ENCODE measurements at regions not wholly inside any gene's neighbourhood (a gene's known extent, or its start where the extent isn't known, plus 50 kb on each side); places are given as distances from the start of the nearest gene placed in this dataset.

DNA sequence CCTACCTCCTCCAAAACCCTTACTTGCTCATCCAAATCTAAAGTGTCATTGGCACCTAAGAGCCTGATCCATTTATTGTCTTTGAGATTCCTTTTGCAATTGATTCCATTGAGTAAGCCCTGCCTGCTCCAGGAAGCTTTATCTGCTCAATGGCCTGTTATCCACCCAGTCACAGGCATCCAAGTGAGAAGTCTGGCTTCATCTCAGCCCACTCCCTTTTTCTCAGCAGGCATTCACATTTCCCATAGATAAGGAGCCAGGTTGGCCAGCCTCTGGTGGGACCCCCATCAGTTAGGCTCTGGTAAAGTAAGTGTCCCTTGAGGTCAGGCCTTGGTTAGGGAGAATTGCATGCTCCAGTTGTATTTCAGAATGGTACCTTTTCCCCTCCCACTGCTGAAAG is 396.2 kb upstream of the ST6GAL2 start:
- no peaks in the 10 kb centered on the region for H3K4me1 ChIP-seq (ENCODE audit: control insufficient read depth in 1 of 2, insufficient read depth in 2 of 2, low read length in 2 of 2)
- DNase-seq: no peak
- no peaks in the 10 kb centered on the region for H3K9me3 ChIP-seq (replicated peaks in 1 of 2; ENCODE audit: control insufficient read depth in 1 of 2, insufficient read depth in 1 of 2, low read length in 2 of 2)
- no peak overlapping the region for H3K4me2 ChIP-seq (replicated peaks; ENCODE audit: extremely low read depth, low read length, poor library complexity, severe bottlenecking)
- no peaks in the 10 kb centered on the region for H3K27me3 ChIP-seq (ENCODE audit: control insufficient read depth in 2 of 2, insufficient read depth in 2 of 2, low read length in 2 of 2)
- H4K20me1 ChIP-seq (ENCODE audit: insufficient read depth, low read length): no peaks in the 10 kb centered on the region
- H3K27ac ChIP-seq (ENCODE audit: low read depth in 1 of 2, low read length in 2 of 2): no peak overlapping the region
- H3K4me1 Mint-ChIP-seq: no peaks in the 10 kb centered on the region
- no peak overlapping the region for H3K27ac Mint-ChIP-seq
- no peak overlapping the region for H3K4me3 Mint-ChIP-seq
- peaks cover 0 to 9% (median 4%) of the 10 kb centered on the region in 7 donors for H3K9me3 Mint-ChIP-seq
- H3K4me3 ChIP-seq (replicated peaks in 1 of 3; ENCODE audit: low read depth in 2 of 3, low read length in 3 of 3): no peak overlapping the region
- TF ChIP-seq, protein P1, sequence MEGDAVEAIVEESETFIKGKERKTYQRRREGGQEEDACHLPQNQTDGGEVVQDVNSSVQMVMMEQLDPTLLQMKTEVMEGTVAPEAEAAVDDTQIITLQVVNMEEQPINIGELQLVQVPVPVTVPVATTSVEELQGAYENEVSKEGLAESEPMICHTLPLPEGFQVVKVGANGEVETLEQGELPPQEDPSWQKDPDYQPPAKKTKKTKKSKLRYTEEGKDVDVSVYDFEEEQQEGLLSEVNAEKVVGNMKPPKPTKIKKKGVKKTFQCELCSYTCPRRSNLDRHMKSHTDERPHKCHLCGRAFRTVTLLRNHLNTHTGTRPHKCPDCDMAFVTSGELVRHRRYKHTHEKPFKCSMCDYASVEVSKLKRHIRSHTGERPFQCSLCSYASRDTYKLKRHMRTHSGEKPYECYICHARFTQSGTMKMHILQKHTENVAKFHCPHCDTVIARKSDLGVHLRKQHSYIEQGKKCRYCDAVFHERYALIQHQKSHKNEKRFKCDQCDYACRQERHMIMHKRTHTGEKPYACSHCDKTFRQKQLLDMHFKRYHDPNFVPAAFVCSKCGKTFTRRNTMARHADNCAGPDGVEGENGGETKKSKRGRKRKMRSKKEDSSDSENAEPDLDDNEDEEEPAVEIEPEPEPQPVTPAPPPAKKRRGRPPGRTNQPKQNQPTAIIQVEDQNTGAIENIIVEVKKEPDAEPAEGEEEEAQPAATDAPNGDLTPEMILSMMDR (IDR thresholded peaks at IDR 0.05): no peak
- H3K27me3 Mint-ChIP-seq (ENCODE audit: low read depth in 3 of 3): peaks cover 0 to 2% (median 0%) of the 10 kb centered on the region in 3 donors
- intact Hi-C loops (cut with micrococcal nuclease): no loop called here
- no peaks in the 10 kb centered on the region for H3K36me3 Mint-ChIP-seq
- no peaks in the 10 kb centered on the region for H3K79me2 ChIP-seq (ENCODE audit: insufficient read depth, low read length)
- H2AFZ ChIP-seq (ENCODE audit: insufficient read depth, low read depth, low read length, poor library complexity, severe bottlenecking): no peak overlapping the region
- no peaks in the 10 kb centered on the region for H3K36me3 ChIP-seq (replicated peaks in 1 of 2; ENCODE audit: control insufficient read depth in 1 of 2, insufficient read depth in 2 of 2, low read length in 2 of 2)
- no peak overlapping the region for H3K9ac ChIP-seq (ENCODE audit: insufficient read depth, low read length, poor library complexity, severe bottlenecking)

DNA sequence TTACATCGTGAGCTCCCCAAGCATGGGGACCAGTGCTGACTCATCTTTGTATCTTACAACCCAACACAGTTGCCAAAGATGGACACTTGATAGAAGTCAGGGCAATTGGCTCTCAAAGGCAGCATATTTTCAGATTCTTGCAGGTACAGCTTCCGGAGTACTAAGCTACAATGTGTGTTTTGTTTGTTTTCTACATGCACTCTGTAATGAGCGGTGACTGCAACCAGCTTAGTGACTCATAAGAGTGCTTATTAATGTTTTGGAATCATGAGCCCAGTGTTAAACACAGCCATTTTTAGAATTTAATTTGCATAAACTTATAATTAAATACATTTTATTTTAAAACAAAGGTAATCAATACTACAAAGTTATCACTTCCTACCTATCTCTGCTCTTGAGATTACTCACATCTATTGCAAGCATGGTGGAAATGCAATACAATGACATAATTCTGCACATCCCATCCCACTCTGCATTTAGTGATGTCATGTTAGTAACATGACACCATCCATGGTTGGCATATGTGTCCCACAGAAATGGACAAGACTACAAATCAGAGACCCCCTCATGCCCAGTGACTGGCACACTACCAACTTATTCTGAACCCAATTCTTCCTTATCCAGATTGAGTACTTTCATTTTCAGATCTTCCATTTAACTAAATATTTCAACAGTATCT is 399.8 kb upstream of the ST6GAL2 start:
- no peak overlapping the region for H3K4me2 ChIP-seq (replicated peaks; ENCODE audit: extremely low read depth, low read length, poor library complexity, severe bottlenecking)
- H3K4me3 ChIP-seq (replicated peaks in 1 of 3; ENCODE audit: low read depth in 2 of 3, low read length in 3 of 3): no peak overlapping the region
- no peaks in the 10 kb centered on the region for H3K36me3 ChIP-seq (replicated peaks in 1 of 2; ENCODE audit: control insufficient read depth in 1 of 2, insufficient read depth in 2 of 2, low read length in 2 of 2)
- no peaks in the 10 kb centered on the region for H3K79me2 ChIP-seq (ENCODE audit: insufficient read depth, low read length)
- Mint-ChIP-seq H3K27ac (no peak overlapping the region), H3K27me3 (ENCODE audit: low read depth in 3 of 3) (peaks cover 0 to 2% (median 0%) of the 10 kb centered on the region in 3 donors), H3K4me3 (no peak overlapping the region), H3K36me3 (no peaks in the 10 kb centered on the region), H3K4me1 (no peaks in the 10 kb centered on the region), H3K9me3 (peaks cover 2 to 15% (median 4%) of the 10 kb centered on the region in 7 donors)
- no peaks in the 10 kb centered on the region for H4K20me1 ChIP-seq (ENCODE audit: insufficient read depth, low read length)
- H3K27me3 ChIP-seq (ENCODE audit: control insufficient read depth in 2 of 2, insufficient read depth in 2 of 2, low read length in 2 of 2): no peaks in the 10 kb centered on the region
- intact Hi-C loops (cut with micrococcal nuclease): no loop called here
- no peak overlapping the region for H2AFZ ChIP-seq (ENCODE audit: insufficient read depth, low read depth, low read length, poor library complexity, severe bottlenecking)
- H3K27ac ChIP-seq (ENCODE audit: low read depth in 1 of 2, low read length in 2 of 2): no peak overlapping the region
- H3K4me1 ChIP-seq (ENCODE audit: control insufficient read depth in 1 of 2, insufficient read depth in 2 of 2, low read length in 2 of 2): no peaks in the 10 kb centered on the region
- no peaks in the 10 kb centered on the region for H3K9me3 ChIP-seq (replicated peaks in 1 of 2; ENCODE audit: control insufficient read depth in 1 of 2, insufficient read depth in 1 of 2, low read length in 2 of 2)
- 96% methylated on average over 2 of the region's 3 CpGs for WGBS (ENCODE audit: insufficient coverage)
- no peak overlapping the region for H3K9ac ChIP-seq (ENCODE audit: insufficient read depth, low read length, poor library complexity, severe bottlenecking)
- TF ChIP-seq, protein P1 (IDR thresholded peaks at IDR 0.05): no peak
- DNase-seq: no peak

Data from CD14-positive monocyte (primary cell).